ENCODE measurements at regions not wholly inside any gene's neighbourhood (a gene's known extent, or its start where the extent isn't known, plus 50 kb on each side); places are given as distances from the start of the nearest gene placed in this dataset.
"Not testable (repeated sequence)": the region's sequence is repeated elsewhere in the genome, so short reads cannot be mapped to it uniquely, and the experiment has no call there.

DNA sequence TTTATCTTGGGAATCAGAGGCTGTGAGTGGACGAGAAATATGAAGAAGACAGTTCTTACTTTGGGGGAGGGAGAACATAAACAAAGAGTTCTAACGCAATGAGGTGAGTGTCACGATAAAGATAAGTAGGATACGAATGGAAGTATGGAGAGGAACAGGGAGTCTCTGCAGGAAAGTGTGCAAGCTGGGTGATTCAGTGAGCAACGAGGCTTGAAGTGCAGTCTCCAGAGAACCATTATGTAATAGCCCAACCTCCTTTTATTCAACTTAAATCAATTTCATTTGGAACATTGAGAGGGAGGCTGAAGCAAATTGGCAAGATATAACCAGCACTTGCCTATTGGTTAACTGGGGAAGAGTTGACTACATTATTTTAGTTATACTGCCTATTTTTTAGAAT lies 99.3 kb upstream of the PLD5 start:
- no peak overlapping the region for H3K27ac ChIP-seq
- DNase-seq (ENCODE audit: low spot score), result no peak
- TF ChIP-seq, protein P1, sequence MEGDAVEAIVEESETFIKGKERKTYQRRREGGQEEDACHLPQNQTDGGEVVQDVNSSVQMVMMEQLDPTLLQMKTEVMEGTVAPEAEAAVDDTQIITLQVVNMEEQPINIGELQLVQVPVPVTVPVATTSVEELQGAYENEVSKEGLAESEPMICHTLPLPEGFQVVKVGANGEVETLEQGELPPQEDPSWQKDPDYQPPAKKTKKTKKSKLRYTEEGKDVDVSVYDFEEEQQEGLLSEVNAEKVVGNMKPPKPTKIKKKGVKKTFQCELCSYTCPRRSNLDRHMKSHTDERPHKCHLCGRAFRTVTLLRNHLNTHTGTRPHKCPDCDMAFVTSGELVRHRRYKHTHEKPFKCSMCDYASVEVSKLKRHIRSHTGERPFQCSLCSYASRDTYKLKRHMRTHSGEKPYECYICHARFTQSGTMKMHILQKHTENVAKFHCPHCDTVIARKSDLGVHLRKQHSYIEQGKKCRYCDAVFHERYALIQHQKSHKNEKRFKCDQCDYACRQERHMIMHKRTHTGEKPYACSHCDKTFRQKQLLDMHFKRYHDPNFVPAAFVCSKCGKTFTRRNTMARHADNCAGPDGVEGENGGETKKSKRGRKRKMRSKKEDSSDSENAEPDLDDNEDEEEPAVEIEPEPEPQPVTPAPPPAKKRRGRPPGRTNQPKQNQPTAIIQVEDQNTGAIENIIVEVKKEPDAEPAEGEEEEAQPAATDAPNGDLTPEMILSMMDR (IDR thresholded peaks at IDR 0.05), result no peak
- no peak overlapping the region for H3K4me3 ChIP-seq

DNA sequence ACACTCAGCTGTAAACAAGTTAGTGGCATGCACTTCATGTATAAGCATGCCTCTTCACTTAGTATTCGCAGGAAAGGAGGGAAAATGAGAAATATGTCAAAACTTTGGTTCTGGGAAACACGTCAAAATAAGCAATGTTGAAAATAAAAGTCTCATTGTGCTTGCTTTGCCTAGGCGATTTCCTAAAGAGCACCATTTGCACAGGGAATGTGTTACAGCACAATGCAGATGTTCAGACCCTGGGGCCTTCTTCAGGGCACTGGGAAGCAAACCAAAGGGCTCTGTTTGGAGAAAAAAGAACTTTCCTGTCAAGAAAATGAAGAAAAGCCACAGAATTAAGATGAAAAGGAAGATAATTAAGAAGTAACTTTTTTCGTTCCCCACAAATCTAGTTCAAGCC lies 98.6 kb upstream of the PLD5 start:
- no peak for DNase-seq (ENCODE audit: low spot score)
- Histone ChIP-seq H3K4me3 (no peak overlapping the region), H3K27ac (no peak overlapping the region)
- TF ChIP-seq, protein P1 (IDR thresholded peaks at IDR 0.05), result no peak

DNA sequence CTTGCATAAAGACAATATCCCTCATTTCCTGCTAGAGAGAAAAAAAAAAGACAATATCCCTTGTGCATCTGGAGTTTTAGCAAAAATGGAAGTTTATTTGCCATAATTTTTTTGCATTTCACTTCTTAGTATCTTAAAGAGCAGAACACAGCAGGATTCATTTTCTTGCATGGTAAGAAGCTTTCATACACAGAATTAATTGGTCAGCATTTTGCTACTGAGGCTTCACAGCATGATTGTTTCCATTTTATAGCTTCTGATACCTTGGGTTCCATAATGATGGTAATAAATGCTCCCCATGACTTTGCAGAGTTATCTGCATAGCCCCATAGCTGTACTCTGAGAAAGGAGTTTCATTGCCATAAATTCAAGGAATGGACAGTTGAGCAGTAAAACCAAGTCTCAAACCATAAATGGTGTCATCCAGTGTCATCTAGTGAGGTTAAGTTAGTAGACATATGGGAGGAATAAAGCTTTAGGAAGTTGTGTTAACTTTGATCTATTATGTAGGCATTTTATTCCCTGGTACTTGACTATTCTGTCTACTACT lies 88.8 kb upstream of the PLD5 start:
- TF ChIP-seq, protein P1 (IDR thresholded peaks at IDR 0.05), result no peak
- no peak for DNase-seq (ENCODE audit: low spot score)

DNA sequence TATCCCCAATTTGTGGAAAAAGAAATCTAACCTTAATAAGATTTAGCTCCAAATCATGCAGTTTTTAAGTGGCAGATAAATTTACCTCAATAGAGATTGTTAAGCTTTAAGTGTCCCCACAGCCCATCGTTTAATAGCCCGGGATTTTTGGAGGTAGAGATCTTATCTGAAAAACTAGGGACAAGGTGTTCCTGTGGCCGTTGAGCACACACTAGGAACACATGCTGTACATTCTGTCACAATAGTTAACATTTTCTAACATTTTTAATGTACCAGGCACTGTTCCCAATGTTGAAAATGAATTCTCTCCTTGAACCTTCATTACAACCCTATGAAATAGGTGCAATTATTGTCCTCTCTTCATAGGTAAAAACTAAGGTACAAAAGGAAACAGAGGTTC lies 85.7 kb upstream of the PLD5 start:
- no peak overlapping the region for H3K27ac ChIP-seq
- no peak overlapping the region for H3K4me3 ChIP-seq
- no peak for DNase-seq (ENCODE audit: low spot score)
- TF ChIP-seq, protein P1 (IDR thresholded peaks at IDR 0.05), result no peak

More for the DNA sequence above, 88.8 kb upstream of the PLD5 start:
- Histone ChIP-seq H3K27ac (no peak overlapping the region), H3K4me3 (no peak overlapping the region)

DNA sequence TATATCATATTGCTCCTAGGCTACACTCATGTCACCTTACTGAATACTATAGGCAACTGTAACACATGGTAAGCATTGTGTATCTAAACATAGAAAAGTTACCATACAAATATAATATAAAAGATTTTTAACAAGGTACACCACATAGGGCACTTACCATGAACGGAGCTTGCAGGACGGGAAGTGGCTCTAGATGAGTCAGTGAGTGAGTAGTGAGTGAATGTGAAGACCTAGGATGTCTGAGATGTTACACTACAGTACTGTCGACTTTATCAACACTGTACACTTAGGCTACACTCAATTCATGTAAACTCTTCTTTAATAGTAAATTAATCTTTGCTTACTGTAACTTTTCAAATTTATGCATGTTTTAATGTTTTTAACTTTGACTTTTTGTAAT lies 81.0 kb upstream of the PLD5 start:
- Histone ChIP-seq H3K27ac (no peak overlapping the region), H3K4me3 (no peak overlapping the region)
- no peak for DNase-seq (ENCODE audit: low spot score)
- TF ChIP-seq, protein P1 (IDR thresholded peaks at IDR 0.05), result no peak

DNA sequence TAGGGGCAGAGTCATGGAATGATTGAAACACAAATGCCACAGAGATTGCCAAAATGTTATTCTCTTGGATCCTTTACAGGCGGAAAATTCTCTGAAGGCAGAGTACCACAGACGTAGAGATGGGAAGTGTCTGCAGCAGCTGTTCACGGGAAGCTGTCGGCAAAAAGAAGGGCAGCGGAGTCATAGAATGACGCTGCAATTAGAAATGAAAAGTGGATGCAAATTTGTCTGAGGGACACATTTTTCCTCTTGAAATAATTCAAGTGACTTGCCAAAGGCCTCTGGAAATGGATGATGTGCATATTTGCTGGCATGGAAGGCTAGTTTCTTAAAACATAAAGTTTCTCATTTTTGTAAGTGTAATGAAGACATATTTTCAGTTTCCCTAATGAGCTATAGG lies 77.5 kb upstream of the PLD5 start:
- Histone ChIP-seq H3K27ac (no peak overlapping the region), H3K4me3 (no peak overlapping the region)
- TF ChIP-seq, protein P1 (IDR thresholded peaks at IDR 0.05), result no peak
- DNase-seq (ENCODE audit: low spot score), result no peak

DNA sequence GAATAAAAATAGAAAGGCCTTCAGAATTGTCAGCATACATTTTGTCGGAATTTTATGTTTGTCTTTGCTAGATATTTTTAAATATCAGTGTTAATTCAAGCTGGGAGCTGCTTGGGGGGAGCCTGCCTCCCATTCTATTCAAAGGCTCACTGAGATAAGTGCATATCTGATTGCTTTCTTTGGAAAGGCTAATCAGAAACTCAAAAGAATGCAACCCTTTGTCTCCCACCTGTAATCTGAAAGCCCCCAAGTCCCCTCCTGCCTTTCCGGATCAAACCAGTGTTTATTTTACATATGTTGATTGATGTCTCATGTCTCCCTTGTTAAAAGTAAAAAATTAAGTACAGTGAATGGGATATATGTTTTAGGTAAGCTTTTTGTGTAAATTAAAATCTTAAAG lies 69.3 kb upstream of the PLD5 start:
- not testable (repeated sequence) for DNase-seq (ENCODE audit: low spot score); H3K4me3 ChIP-seq; H3K27ac ChIP-seq

DNA sequence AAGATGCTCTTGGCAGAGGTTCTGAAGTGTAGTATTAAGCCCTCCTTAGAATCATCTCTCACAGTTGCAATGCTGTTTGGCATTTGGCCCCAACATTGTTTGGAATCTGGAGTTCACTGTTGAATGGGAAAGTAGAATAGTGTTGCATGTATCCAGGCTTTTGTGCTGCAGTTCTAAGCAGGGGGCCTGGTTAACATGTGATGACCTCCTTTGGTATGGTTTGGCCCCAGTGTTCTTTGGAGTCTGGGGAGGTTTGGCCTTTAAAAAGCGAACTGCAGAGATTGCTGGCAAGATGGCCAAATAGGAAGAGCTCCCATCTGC lies 61.8 kb upstream of the PLD5 start:
- TF ChIP-seq, protein P1 (IDR thresholded peaks at IDR 0.05), result no peak
- DNase-seq (ENCODE audit: low spot score), result no peak
- Histone ChIP-seq H3K27ac (no peak overlapping the region), H3K4me3 (no peak overlapping the region)

All from coronary artery (tissue), 2 donors.